ENCODE measurements at regions not wholly inside any gene's neighbourhood (a gene's known extent, or its start where the extent isn't known, plus 50 kb on each side); places are given as distances from the start of the nearest gene placed in this dataset.
"Not testable (repeated sequence)": the region's sequence is repeated elsewhere in the genome, so short reads cannot be mapped to it uniquely, and the experiment has no call there.

GRCh38 chr7:55261386-55261770, 103.8 kb upstream of the LANCL2 start:
- DNase-seq: no peak

GRCh38 chr7:55265328-55265727, 99.8 kb upstream of the LANCL2 start:
- not testable (repeated sequence) for DNase-seq

GRCh38 chr7:55265836-55266642, 99.1 kb upstream of the LANCL2 start:
- DNase-seq: no peak

- DNase-seq: no peak
Measured at GRCh38 chr7:55271069-55271626, 94.0 kb upstream of the LANCL2 start.

GRCh38 chr7:55271661-55272060, 93.5 kb upstream of the LANCL2 start:
- DNase-seq: no peak

GRCh38 chr7:55272328-55272727, 92.8 kb upstream of the LANCL2 start:
- no peak for DNase-seq

- no peak for DNase-seq
Measured at GRCh38 chr7:55273186-55273980, 91.8 kb upstream of the LANCL2 start.

GRCh38 chr7:55274156-55274555, 91.0 kb upstream of the LANCL2 start:
- no peak for DNase-seq

- no peak for DNase-seq
Measured at GRCh38 chr7:55275291-55276200, 89.6 kb upstream of the LANCL2 start.

GRCh38 chr7:55276572-55277295, 88.4 kb upstream of the LANCL2 start:
- no peak for DNase-seq

GRCh38 chr7:55277916-55278315, 87.2 kb upstream of the LANCL2 start:
- no peak for DNase-seq

- no peak for DNase-seq
Measured at GRCh38 chr7:55278321-55278720, 86.8 kb upstream of the LANCL2 start.

- DNase-seq: no peak
Measured at GRCh38 chr7:55279080-55279845, 85.9 kb upstream of the LANCL2 start.

GRCh38 chr7:55280031-55280454, 85.1 kb upstream of the LANCL2 start:
- DNase-seq: peak; percentile 82

GRCh38 chr7:55285665-55286064, 79.5 kb upstream of the LANCL2 start:
- DNase-seq: no peak

- DNase-seq: no peak
Measured at GRCh38 chr7:55286666-55287065, 78.5 kb upstream of the LANCL2 start.

- DNase-seq: no peak
Measured at GRCh38 chr7:55288070-55288824, 76.9 kb upstream of the LANCL2 start.

- no peak for DNase-seq
Measured at GRCh38 chr7:55296070-55296469, 69.1 kb upstream of the LANCL2 start.

GRCh38 chr7:55299273-55299967, 65.7 kb upstream of the LANCL2 start:
- no peak for DNase-seq

- no peak for DNase-seq
Measured at GRCh38 chr7:55303220-55303619, 61.9 kb upstream of the LANCL2 start.

Data from NCI-H510A treated with DMSO at 0.1 percent for 48 hours (cell line).